ENCODE measurements at regions not wholly inside any gene's neighbourhood (a gene's known extent, or its start where the extent isn't known, plus 50 kb on each side); places are given as distances from the start of the nearest gene placed in this dataset.

DNA sequence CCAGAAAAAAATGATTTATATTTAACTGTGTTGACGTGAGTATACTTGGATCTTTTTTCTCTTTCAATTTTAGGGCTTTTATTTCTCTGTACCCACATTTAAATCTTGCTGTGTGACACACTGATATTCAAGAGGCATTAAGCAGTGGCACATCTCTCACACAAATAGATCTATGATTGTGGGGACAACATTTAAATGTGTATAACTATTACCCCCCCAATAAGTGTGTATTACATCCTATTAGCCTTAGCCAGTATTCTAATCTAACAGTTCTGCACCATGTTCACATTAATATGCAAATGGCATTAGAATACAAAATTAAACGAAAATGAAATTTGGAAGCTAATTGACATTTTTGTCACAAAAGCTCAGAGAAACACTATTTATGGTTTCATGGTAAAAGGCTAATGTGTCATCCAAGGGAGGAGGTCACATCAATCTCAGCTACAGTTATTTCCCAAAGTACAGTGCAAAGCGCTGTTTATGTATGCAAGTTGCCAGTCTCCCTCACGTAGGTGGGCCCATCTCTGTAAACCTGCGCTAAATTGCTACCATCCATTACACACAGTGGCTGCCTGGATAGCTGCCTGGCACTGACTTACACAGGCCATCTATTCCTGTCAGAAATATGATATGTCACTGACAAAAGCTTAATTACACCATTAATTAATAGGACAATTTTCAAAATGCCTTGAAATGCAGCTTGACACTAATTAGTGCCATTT lies 984.7 kb upstream of the PCDH9 start:
- H3K79me2 ChIP-seq (ENCODE audit: insufficient read depth, low read length) = no peaks in the 10 kb centered on the region
- FAIRE-seq (no peak), DNase-seq (ENCODE audit: low read depth) (no peak)
- H3K4me2 ChIP-seq (ENCODE audit: low read length) = no peak overlapping the region
- no peaks in the 10 kb centered on the region for H4K20me1 ChIP-seq (ENCODE audit: insufficient read depth, low read length)
- Mint-ChIP-seq H3K4me1 (ENCODE audit: low read depth, unreplicated experiment) (no peaks in the 10 kb centered on the region), H3K36me3 (ENCODE audit: low read depth, unreplicated experiment) (no peaks in the 10 kb centered on the region), H3K4me3 (ENCODE audit: unreplicated experiment) (no peak overlapping the region), H3K27ac (ENCODE audit: unreplicated experiment) (no peak overlapping the region), H3K9me3 (ENCODE audit: unreplicated experiment) (no peaks in the 10 kb centered on the region), H3K27me3 (ENCODE audit: low read depth, unreplicated experiment) (no peaks in the 10 kb centered on the region)
- H3K9ac ChIP-seq (ENCODE audit: low read length) = no peak overlapping the region
- H3K4me3 ChIP-seq (ENCODE audit: insufficient read depth, low read depth, low read length) = no peak overlapping the region
- H3K27me3 ChIP-seq (ENCODE audit: insufficient read depth, low read length) = no peaks in the 10 kb centered on the region
- no peaks in the 10 kb centered on the region for H3K36me3 ChIP-seq (ENCODE audit: insufficient read depth, low read length)
- H3K9me3 ChIP-seq (ENCODE audit: insufficient read depth, low read depth, low read length) = no peaks in the 10 kb centered on the region
- TF ChIP-seq EZH2 (IDR thresholded peaks at IDR 0.05; ENCODE audit: insufficient read depth, low read length) = no peak
- TF ChIP-seq, protein P1, sequence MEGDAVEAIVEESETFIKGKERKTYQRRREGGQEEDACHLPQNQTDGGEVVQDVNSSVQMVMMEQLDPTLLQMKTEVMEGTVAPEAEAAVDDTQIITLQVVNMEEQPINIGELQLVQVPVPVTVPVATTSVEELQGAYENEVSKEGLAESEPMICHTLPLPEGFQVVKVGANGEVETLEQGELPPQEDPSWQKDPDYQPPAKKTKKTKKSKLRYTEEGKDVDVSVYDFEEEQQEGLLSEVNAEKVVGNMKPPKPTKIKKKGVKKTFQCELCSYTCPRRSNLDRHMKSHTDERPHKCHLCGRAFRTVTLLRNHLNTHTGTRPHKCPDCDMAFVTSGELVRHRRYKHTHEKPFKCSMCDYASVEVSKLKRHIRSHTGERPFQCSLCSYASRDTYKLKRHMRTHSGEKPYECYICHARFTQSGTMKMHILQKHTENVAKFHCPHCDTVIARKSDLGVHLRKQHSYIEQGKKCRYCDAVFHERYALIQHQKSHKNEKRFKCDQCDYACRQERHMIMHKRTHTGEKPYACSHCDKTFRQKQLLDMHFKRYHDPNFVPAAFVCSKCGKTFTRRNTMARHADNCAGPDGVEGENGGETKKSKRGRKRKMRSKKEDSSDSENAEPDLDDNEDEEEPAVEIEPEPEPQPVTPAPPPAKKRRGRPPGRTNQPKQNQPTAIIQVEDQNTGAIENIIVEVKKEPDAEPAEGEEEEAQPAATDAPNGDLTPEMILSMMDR (IDR thresholded peaks at IDR 0.05; ENCODE audit: insufficient read depth, low read depth, low read length) = no peak
- H2AFZ ChIP-seq (ENCODE audit: low read depth, low read length) = no peak overlapping the region
- no peaks in the 10 kb centered on the region for H3K4me1 ChIP-seq (ENCODE audit: insufficient read depth, low read length)
- no peak overlapping the region for H3K27ac ChIP-seq (ENCODE audit: low read depth, low read length)

DNA sequence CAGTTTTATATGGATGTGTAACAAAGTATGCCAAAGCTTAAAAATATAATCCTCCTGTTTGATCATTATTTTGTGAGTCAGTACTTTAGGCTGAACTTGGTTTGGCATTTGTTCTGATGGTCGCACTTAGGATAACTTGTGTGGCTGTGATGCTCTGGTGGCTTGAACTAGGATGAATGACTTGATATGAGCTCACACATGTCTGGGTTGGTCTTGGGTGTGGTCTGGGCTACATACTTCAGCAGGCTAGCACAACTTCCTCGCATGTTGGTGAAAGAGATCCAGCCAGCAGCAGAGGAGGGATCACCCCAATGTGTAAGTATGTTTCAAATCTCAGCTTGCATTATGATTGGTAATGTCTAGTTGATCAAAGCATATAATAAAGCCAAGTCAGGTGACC lies 969.1 kb upstream of the PCDH9 start:
- Histone ChIP-seq H3K9ac (ENCODE audit: low read length) (no peak overlapping the region), H3K27ac (ENCODE audit: low read depth, low read length) (no peak overlapping the region), H3K79me2 (ENCODE audit: insufficient read depth, low read length) (no peaks in the 10 kb centered on the region), H3K9me3 (ENCODE audit: insufficient read depth, low read depth, low read length) (no peaks in the 10 kb centered on the region), H3K27me3 (ENCODE audit: insufficient read depth, low read length) (no peaks in the 10 kb centered on the region), H3K4me2 (ENCODE audit: low read length) (no peak overlapping the region), H3K4me1 (ENCODE audit: insufficient read depth, low read length) (no peaks in the 10 kb centered on the region), H3K4me3 (ENCODE audit: insufficient read depth, low read depth, low read length) (no peak overlapping the region), H3K36me3 (ENCODE audit: insufficient read depth, low read length) (no peaks in the 10 kb centered on the region), H4K20me1 (ENCODE audit: insufficient read depth, low read length) (no peaks in the 10 kb centered on the region), H2AFZ (ENCODE audit: low read depth, low read length) (no peak overlapping the region)
- H3K36me3 Mint-ChIP-seq (ENCODE audit: low read depth, unreplicated experiment) = no peaks in the 10 kb centered on the region
- FAIRE-seq (no peak), DNase-seq (ENCODE audit: low read depth) (peak; percentile 15)
- H3K27ac Mint-ChIP-seq (ENCODE audit: unreplicated experiment) = no peak overlapping the region
- H3K4me1 Mint-ChIP-seq (ENCODE audit: low read depth, unreplicated experiment) = no peaks in the 10 kb centered on the region
- H3K9me3 Mint-ChIP-seq (ENCODE audit: unreplicated experiment) = no peaks in the 10 kb centered on the region
- TF ChIP-seq, protein P1 (IDR thresholded peaks at IDR 0.05; ENCODE audit: insufficient read depth, low read depth, low read length) = no peak
- no peak for TF ChIP-seq EZH2 (IDR thresholded peaks at IDR 0.05; ENCODE audit: insufficient read depth, low read length)
- no peaks in the 10 kb centered on the region for H3K27me3 Mint-ChIP-seq (ENCODE audit: low read depth, unreplicated experiment)
- H3K4me3 Mint-ChIP-seq (ENCODE audit: unreplicated experiment) = no peak overlapping the region

DNA sequence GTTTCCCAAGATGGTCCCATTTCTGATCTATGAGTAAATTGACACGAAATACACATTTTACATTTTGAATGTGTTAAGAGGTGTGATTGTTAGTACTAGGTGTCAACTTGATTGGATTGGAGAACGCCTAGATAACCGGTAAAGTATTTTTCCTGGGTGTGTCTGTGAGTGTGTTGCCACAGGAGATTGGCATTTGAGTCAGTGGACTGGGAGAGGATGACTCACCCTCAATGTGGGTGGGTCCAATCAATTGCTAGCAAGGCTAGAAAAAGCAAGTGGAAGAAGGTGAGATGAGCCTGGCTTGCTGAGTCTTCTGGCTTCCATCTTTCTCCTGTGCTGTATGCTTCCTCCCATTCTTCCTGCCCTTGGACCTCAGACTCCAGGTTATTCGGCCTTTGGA lies 960.7 kb upstream of the PCDH9 start:
- Histone ChIP-seq H3K4me1 (ENCODE audit: insufficient read depth, low read length) (no peaks in the 10 kb centered on the region), H4K20me1 (ENCODE audit: insufficient read depth, low read length) (no peaks in the 10 kb centered on the region), H3K4me3 (ENCODE audit: insufficient read depth, low read depth, low read length) (no peak overlapping the region), H3K36me3 (ENCODE audit: insufficient read depth, low read length) (no peaks in the 10 kb centered on the region), H3K79me2 (ENCODE audit: insufficient read depth, low read length) (no peaks in the 10 kb centered on the region), H2AFZ (ENCODE audit: low read depth, low read length) (no peak overlapping the region), H3K9me3 (ENCODE audit: insufficient read depth, low read depth, low read length) (no peaks in the 10 kb centered on the region), H3K4me2 (ENCODE audit: low read length) (no peak overlapping the region), H3K27me3 (ENCODE audit: insufficient read depth, low read length) (no peaks in the 10 kb centered on the region), H3K27ac (ENCODE audit: low read depth, low read length) (no peak overlapping the region), H3K9ac (ENCODE audit: low read length) (no peak overlapping the region)
- no peaks in the 10 kb centered on the region for H3K9me3 Mint-ChIP-seq (ENCODE audit: unreplicated experiment)
- H3K27me3 Mint-ChIP-seq (ENCODE audit: low read depth, unreplicated experiment) = no peaks in the 10 kb centered on the region
- TF ChIP-seq EZH2 (IDR thresholded peaks at IDR 0.05; ENCODE audit: insufficient read depth, low read length) = no peak
- TF ChIP-seq, protein P1 (IDR thresholded peaks at IDR 0.05; ENCODE audit: insufficient read depth, low read depth, low read length) = no peak
- H3K4me3 Mint-ChIP-seq (ENCODE audit: unreplicated experiment) = no peak overlapping the region
- no peak for FAIRE-seq
- H3K4me1 Mint-ChIP-seq (ENCODE audit: low read depth, unreplicated experiment) = peaks cover 9% of the 10 kb centered on the region
- H3K27ac Mint-ChIP-seq (ENCODE audit: unreplicated experiment) = peak overlapping the region; percentile 56
- no peaks in the 10 kb centered on the region for H3K36me3 Mint-ChIP-seq (ENCODE audit: low read depth, unreplicated experiment)
- DNase-seq (ENCODE audit: low read depth) = peak; percentile 77
